LNCAP (cell line): ENCODE measurements at regions not wholly inside any gene's neighbourhood (a gene's known extent, or its start where the extent isn't known, plus 50 kb on each side); places are given as distances from the start of the nearest gene placed in this dataset.

Experiments used
- CTCF ChIP-seq: fragments of 450-650 bp; IDR thresholded peaks from 2 replicates; pipeline ENCODE4 v1.5.1; 2017; ENCODE audit warnings: mild to moderate bottlenecking

DNA sequence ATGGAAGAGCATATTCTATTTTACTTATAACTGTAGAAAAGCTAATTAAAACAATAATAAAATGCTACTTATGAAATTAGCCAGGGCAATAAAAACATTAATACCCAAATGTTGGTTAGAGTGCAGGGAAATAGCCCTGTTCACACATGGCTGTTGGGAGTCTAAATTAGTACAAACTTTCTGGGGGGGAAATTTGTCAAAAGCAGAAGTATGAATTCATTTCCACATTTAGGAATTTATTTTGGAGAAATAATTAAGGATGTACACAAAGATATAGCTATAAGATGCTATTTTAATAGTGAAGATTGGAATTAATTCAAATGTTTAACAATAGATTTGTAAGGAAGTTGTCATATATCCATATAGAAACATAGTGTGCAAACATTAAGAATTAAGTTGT is 190.5 kb downstream of the SEC61B start:
- no peak for TF ChIP-seq CTCF

GRCh38 chr9:99414321-99414720 is 192.2 kb downstream of the SEC61B start:
- no peak for TF ChIP-seq CTCF

GRCh38 chr9:99415606-99416005 is 193.5 kb downstream of the SEC61B start:
- no peak for TF ChIP-seq CTCF

- TF ChIP-seq CTCF = no peak
Observed at GRCh38 chr9:99416007-99416406, 193.9 kb downstream of the SEC61B start.

DNA sequence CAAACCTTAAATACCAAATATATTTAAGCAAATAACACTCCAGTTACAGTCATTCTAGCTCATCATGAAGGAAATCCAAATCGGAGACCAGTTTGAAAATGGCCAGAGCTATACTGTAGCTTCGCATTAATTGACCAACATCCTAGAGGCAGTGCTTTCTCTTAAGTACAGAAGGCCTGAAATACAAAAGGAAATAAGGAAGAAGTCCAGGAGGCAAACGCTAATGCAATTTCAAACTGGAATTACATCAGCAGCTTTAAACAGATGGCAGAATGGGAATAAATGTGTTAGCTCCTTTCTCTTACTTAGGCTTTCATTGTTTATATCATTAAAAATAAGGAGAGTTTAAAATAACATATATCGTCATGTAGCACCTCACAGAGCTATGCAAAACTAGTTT is 197.0 kb downstream of the SEC61B start:
- TF ChIP-seq CTCF = no peak

GRCh38 chr9:99421369-99421768 is 199.3 kb downstream of the SEC61B start:
- TF ChIP-seq CTCF = no peak

GRCh38 chr9:99425124-99425523 is 203.0 kb downstream of the SEC61B start:
- no peak for TF ChIP-seq CTCF
